Mesenteric fat pad (tissue), 1 donor: ENCODE measurements at regions not wholly inside any gene's neighbourhood (a gene's known extent, or its start where the extent isn't known, plus 50 kb on each side); places are given as distances from the start of the nearest gene placed in this dataset.
"Not testable (repeated sequence)": the region's sequence is repeated elsewhere in the genome, so short reads cannot be mapped to it uniquely, and the experiment has no call there.

Source experiments
- DNase-seq: peaks from one replicate; pipeline ENCODE4 v3.0.0-alpha.2; 2020; ENCODE audit warnings: low spot score
- donor health status: DM: yes; HTN: yes; CAD: no.

GRCh38 chr10:85316276-85316675, 987.9 kb downstream of the CCSER2 start:
- DNase-seq, result no peak

- DNase-seq, result no peak
Observed at GRCh38 chr10:85317827-85318226, 989.4 kb downstream of the CCSER2 start.

- no peak for DNase-seq
Observed at GRCh38 chr10:85318809-85319807, 990.7 kb downstream of the CCSER2 start.

GRCh38 chr10:85319826-85320225, 991.4 kb downstream of the CCSER2 start:
- no peak for DNase-seq

- no peak for DNase-seq
Observed at GRCh38 chr10:85333594-85333993, 1005.2 kb downstream of the CCSER2 start.

GRCh38 chr10:85362401-85362800, 1004.2 kb downstream of the GRID1 start:
- no peak for DNase-seq

- no peak for DNase-seq
Observed at GRCh38 chr10:85377029-85377806, 989.4 kb downstream of the GRID1 start.

GRCh38 chr10:85379338-85379737, 987.3 kb downstream of the GRID1 start:
- no peak for DNase-seq

- no peak for DNase-seq
Observed at GRCh38 chr10:85400981-85401695, 965.5 kb downstream of the GRID1 start.

- DNase-seq, result no peak
Observed at GRCh38 chr10:85402541-85402940, 964.1 kb downstream of the GRID1 start.

GRCh38 chr10:85407088-85407487, 959.5 kb downstream of the GRID1 start:
- DNase-seq, result no peak

GRCh38 chr10:85408388-85408787, 958.2 kb downstream of the GRID1 start:
- no peak for DNase-seq

- not testable (repeated sequence) for DNase-seq
Observed at GRCh38 chr10:85410586-85410985, 956.0 kb downstream of the GRID1 start.

GRCh38 chr10:85413570-85413969, 953.0 kb downstream of the GRID1 start:
- no peak for DNase-seq

- no peak for DNase-seq
Observed at GRCh38 chr10:85420501-85421191, 945.9 kb downstream of the GRID1 start.

GRCh38 chr10:85421421-85421820, 945.2 kb downstream of the GRID1 start:
- DNase-seq, result no peak

GRCh38 chr10:85429126-85429525, 937.5 kb downstream of the GRID1 start:
- no peak for DNase-seq

GRCh38 chr10:85430991-85431390, 935.6 kb downstream of the GRID1 start:
- no peak for DNase-seq

GRCh38 chr10:85433248-85433647, 933.3 kb downstream of the GRID1 start:
- no peak for DNase-seq

GRCh38 chr10:85444868-85445267, 921.7 kb downstream of the GRID1 start:
- DNase-seq, result no peak

GRCh38 chr10:85445702-85446101, 920.9 kb downstream of the GRID1 start:
- no peak for DNase-seq
